Astrocyte of the cerebellum (primary cell): ENCODE measurements at regions not wholly inside any gene's neighbourhood (a gene's known extent, or its start where the extent isn't known, plus 50 kb on each side); places are given as distances from the start of the nearest gene placed in this dataset.

Experiments used
- DNase-seq: peaks from one replicate; pipeline ENCODE4 v3.0.0-alpha.2; 2011; ENCODE audit warnings: low read depth
- H3K4me3 ChIP-seq: 2 replicates; pipeline ENCODE4 v1.5.1; 2011; ENCODE audit warnings: mild to moderate bottlenecking, low read depth, low read length, moderate library complexity
- in situ Hi-C: cut with HindIII; loops from 2 replicates; pipeline ENCODE4 v1.10.0; 2017; ENCODE audit warnings: low sequenced_read_pairs
- TF ChIP-seq, protein P1 (sequence below): IDR thresholded peaks from 2 replicates; pipeline ENCODE4 v1.5.1; 2012; ENCODE audit warnings: low read length, low read depth, moderate library complexity, mild to moderate bottlenecking; ENCODE audit errors: missing control alignments

DNA sequence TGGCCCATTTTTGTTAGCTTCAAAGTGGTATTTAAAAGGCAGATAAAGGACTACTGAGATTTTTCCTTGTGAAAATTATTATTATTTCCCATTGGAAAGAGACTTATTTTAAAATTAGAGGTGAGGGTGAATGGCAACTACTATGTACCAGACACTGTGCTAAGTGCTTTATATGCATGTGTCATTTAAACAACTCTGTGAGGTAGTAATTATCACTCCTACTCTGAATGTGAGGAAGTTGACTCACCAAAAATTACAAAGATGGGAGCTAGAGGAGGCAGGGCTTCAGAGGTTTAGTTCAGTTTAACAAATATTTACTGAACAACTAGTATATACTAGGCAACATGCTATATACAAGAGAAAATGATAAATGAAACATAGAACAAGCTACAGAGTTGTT, 78.2 kb downstream of the MSL3 start:
- no peak overlapping the region for H3K4me3 ChIP-seq
- in situ Hi-C loops, result no loop called here
- TF ChIP-seq, protein P1, sequence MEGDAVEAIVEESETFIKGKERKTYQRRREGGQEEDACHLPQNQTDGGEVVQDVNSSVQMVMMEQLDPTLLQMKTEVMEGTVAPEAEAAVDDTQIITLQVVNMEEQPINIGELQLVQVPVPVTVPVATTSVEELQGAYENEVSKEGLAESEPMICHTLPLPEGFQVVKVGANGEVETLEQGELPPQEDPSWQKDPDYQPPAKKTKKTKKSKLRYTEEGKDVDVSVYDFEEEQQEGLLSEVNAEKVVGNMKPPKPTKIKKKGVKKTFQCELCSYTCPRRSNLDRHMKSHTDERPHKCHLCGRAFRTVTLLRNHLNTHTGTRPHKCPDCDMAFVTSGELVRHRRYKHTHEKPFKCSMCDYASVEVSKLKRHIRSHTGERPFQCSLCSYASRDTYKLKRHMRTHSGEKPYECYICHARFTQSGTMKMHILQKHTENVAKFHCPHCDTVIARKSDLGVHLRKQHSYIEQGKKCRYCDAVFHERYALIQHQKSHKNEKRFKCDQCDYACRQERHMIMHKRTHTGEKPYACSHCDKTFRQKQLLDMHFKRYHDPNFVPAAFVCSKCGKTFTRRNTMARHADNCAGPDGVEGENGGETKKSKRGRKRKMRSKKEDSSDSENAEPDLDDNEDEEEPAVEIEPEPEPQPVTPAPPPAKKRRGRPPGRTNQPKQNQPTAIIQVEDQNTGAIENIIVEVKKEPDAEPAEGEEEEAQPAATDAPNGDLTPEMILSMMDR, result no peak
- DNase-seq, result no peak

DNA sequence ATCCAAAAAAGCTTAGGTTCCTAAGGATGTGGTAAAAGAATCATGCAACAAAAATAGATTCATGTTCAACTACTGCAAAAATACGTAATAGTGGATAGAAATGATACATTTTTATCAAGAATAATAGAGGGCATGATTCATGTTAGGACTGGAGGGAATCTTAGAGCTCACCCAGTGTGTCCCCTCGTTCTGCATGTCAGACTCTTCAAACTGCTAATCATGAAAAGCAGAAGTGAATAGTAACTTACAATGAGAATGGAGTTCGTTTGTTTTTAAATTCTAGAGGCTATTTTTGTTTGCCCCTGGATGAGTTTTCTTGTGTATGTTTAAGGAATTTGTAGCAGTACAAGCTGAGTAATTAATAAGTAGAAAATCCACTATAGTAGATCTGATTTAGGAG, 79.4 kb downstream of the MSL3 start:
- in situ Hi-C loops, result no loop called here
- no peak overlapping the region for H3K4me3 ChIP-seq
- no peak for DNase-seq
- TF ChIP-seq, protein P1, result no peak

DNA sequence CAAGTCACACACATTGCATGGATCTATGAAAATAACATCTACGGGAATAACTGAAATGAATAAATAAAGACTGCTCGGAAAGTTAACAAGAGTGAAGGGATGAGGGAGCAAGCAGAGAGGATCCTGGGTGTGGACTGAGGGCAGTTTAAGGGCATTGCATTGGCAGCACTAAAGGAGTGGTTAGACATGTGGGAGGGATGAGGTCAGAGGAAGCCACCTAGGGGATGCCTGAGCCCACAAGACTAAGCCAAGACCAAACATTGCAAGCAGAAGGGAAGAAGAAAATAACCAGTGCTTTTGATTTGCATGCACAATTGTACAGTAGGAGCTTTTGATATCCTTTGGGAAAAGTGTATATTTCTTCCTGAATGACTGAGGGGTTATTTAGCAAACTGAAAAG, 106.1 kb downstream of the MSL3 start:
- no peak for DNase-seq
- in situ Hi-C loops, result no loop called here
- TF ChIP-seq, protein P1, result no peak
- no peak overlapping the region for H3K4me3 ChIP-seq

DNA sequence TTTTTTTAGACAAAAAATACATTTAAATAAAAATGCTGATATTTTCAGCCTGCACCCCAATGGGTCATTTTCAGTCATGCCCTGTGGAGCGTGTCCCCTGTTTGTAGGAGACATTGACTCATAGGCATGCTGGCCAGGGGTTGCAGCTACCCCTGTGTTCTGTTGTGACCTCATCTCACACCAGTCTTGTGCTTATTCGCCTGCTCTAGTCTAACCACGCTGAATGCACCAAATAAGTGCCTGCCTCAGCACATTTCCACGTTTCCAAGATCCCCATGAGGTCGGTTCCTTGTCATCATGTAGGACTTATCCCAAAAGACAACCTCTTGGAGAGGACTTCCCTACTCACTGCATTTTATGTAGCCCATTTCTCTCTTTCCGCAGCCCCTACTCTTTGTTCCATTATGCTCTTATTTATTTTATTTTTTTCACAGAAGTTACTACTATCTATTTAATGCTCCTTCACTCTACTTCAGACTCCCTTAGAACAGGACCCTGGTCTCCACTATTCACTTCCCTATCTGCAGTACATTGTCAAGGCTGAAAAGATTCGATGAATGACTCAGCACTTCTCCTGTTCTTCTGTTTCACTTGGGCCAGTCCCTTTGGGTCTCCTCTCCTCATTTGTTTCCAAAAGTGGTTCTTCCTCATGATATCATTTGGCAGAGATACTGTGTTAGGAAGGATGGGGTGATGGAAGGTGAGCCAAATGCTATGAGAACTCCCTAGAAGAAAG, 109.7 kb downstream of the MSL3 start:
- TF ChIP-seq, protein P1, result no peak
- no peak for DNase-seq
- no peak overlapping the region for H3K4me3 ChIP-seq
- in situ Hi-C loops, result no loop called here

DNA sequence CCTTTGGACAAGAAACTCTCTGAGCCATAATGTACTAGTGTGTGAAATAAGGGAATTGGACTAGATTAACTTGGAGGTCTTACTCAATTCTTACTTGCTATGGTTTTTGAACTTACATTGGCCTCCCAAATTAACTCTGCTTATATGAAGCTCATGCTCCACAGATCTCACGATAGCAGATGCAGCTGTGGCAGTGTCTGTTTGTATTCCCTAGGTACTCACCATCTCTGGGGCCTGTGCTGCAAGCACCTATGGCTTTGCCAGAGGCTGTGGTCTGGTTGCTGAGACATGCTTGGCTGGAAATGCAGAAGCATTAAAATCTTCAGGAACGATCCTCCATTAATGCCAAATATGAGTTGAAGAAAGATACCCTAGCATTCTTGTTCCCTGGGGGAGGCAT, 112.8 kb downstream of the MSL3 start:
- TF ChIP-seq, protein P1, result no peak
- in situ Hi-C loops, result no loop called here
- no peak for DNase-seq
- H3K4me3 ChIP-seq, result no peak overlapping the region

DNA sequence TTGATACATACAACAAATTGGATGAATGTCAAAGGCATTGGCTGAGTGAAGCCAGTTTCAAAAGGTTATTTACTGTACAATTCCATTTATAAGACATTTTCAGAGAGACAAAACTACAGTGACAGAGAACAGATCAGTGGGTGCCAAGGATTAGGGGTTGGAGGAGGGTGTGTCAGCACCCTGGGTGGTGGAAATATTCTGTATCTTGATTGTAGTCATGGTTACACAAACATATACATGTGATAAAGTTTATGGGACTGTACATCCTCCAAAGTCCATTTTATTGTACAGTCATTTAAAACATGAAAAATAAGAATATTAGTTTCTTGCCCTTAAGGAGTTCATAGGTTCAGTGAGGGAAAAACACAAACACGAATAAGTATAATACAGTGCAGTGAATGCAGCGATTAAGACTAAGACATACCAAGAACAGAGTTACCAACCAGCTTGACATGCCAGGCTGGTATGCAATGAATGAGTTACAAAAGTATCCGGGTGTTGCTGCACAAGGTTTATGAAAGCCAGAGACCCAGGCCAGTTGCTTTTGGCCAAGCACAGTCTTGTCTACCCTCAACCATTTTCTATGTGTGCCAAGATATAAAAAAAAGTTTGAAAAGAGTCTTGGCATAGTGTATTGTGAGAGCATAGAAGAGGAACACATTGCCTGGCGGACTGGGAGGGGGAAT, 123.6 kb downstream of the MSL3 start:
- TF ChIP-seq, protein P1, result no peak
- no peak for DNase-seq
- in situ Hi-C loops, result no loop called here
- H3K4me3 ChIP-seq, result no peak overlapping the region
